ENCODE measurements at regions not wholly inside any gene's neighbourhood (a gene's known extent, or its start where the extent isn't known, plus 50 kb on each side); places are given as distances from the start of the nearest gene placed in this dataset.

DNA sequence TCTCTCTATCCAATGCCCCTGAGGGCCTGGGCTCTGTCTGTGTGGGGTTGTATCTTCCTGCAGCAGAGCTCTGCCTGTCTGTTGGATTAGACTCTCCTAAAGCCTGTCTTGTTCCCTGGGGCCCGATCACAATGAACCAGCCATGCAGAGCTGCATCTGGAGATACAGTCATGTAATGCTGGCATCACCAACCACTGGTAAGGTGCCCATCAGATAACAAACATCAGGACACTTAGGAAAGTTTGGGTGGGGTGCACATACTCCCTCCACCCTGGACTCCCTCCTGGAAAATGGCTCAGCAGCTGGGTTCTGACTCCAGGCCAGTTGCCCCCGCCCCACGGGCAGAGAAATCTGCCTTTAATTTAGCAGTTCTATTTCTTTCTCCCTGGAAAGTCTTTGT lies 61.3 kb upstream of the BRD7 start:
- WGBS (ENCODE audit: low lambda C conversion rate, missing lambda C conversion rate) = 71% methylated on average over 3 of the region's 3 CpGs
- Histone ChIP-seq H3K9me3 (ENCODE audit: low read depth) (no peaks in the 10 kb centered on the region), H3K4me3 (no peak overlapping the region), H3K27me3 (no peaks in the 10 kb centered on the region), H3K9me2 (replicated peaks; ENCODE audit: insufficient read depth) (no peaks in the 10 kb centered on the region), H3K4me2 (no peak overlapping the region), H4K20me1 (ENCODE audit: insufficient read depth, poor library complexity, severe bottlenecking) (no peaks in the 10 kb centered on the region), H3K27ac (no peak overlapping the region), H3K79me2 (no peaks in the 10 kb centered on the region), H2AFZ (no peak overlapping the region), H3K4me1 (ENCODE audit: insufficient read depth) (no peaks in the 10 kb centered on the region), H3K36me3 (replicated peaks; ENCODE audit: insufficient read depth, low read depth) (no peaks in the 10 kb centered on the region)
- no peak for TF ChIP-seq CTCF (IDR thresholded peaks at IDR 0.05; ENCODE audit: poor library complexity)
- no peak for TF ChIP-seq EZH2phosphoT487 (IDR thresholded peaks at IDR 0.05; ENCODE audit: low read depth, severe bottlenecking, unreplicated experiment)
- no peak for TF ChIP-seq EZH2 (IDR thresholded peaks at IDR 0.05; ENCODE audit: borderline replicate concordance)
- no peak for DNase-seq (ENCODE audit: low spot score)

- H3K27me3 ChIP-seq = no peaks in the 10 kb centered on the region
- H3K27ac ChIP-seq = no peak overlapping the region
- H3K36me3 ChIP-seq (replicated peaks; ENCODE audit: insufficient read depth, low read depth) = no peaks in the 10 kb centered on the region
- no peak for DNase-seq (ENCODE audit: low spot score)
- H3K4me1 ChIP-seq (ENCODE audit: insufficient read depth) = no peaks in the 10 kb centered on the region
- H3K9me2 ChIP-seq (replicated peaks; ENCODE audit: insufficient read depth) = no peaks in the 10 kb centered on the region
- H3K4me2 ChIP-seq = no peak overlapping the region
- TF ChIP-seq EZH2 (IDR thresholded peaks at IDR 0.05; ENCODE audit: borderline replicate concordance) = no peak
- no peak for TF ChIP-seq EZH2phosphoT487 (IDR thresholded peaks at IDR 0.05; ENCODE audit: low read depth, severe bottlenecking, unreplicated experiment)
- TF ChIP-seq CTCF (IDR thresholded peaks at IDR 0.05; ENCODE audit: poor library complexity) = no peak
- no peaks in the 10 kb centered on the region for H3K9me3 ChIP-seq (ENCODE audit: low read depth)
- H4K20me1 ChIP-seq (ENCODE audit: insufficient read depth, poor library complexity, severe bottlenecking) = no peaks in the 10 kb centered on the region
- H3K79me2 ChIP-seq = no peaks in the 10 kb centered on the region
- H3K4me3 ChIP-seq = no peak overlapping the region
- no peak overlapping the region for H2AFZ ChIP-seq
Measured at GRCh38 chr16:50428742-50429141, 60.0 kb upstream of the BRD7 start.

GRCh38 chr16:50428116-50428515 lies 59.3 kb upstream of the BRD7 start:
- H3K27ac ChIP-seq = no peak overlapping the region
- H3K9me2 ChIP-seq (replicated peaks; ENCODE audit: insufficient read depth) = no peaks in the 10 kb centered on the region
- no peaks in the 10 kb centered on the region for H3K79me2 ChIP-seq
- H3K4me1 ChIP-seq (ENCODE audit: insufficient read depth) = no peaks in the 10 kb centered on the region
- no peak overlapping the region for H3K4me2 ChIP-seq
- H3K27me3 ChIP-seq = no peaks in the 10 kb centered on the region
- H4K20me1 ChIP-seq (ENCODE audit: insufficient read depth, poor library complexity, severe bottlenecking) = no peaks in the 10 kb centered on the region
- no peak for DNase-seq (ENCODE audit: low spot score)
- no peaks in the 10 kb centered on the region for H3K36me3 ChIP-seq (replicated peaks; ENCODE audit: insufficient read depth, low read depth)
- TF ChIP-seq EZH2 (IDR thresholded peaks at IDR 0.05; ENCODE audit: borderline replicate concordance) (no peak), EZH2phosphoT487 (IDR thresholded peaks at IDR 0.05; ENCODE audit: low read depth, severe bottlenecking, unreplicated experiment) (no peak), CTCF (IDR thresholded peaks at IDR 0.05; ENCODE audit: poor library complexity) (no peak)
- H3K4me3 ChIP-seq = no peak overlapping the region
- WGBS (ENCODE audit: low lambda C conversion rate, missing lambda C conversion rate) = 88% methylated on average over 2 of the region's 2 CpGs
- no peaks in the 10 kb centered on the region for H3K9me3 ChIP-seq (ENCODE audit: low read depth)
- no peak overlapping the region for H2AFZ ChIP-seq

GRCh38 chr16:50427107-50427506 lies 58.3 kb upstream of the BRD7 start:
- no peak for DNase-seq (ENCODE audit: low spot score)
- 97% methylated on average over 6 of the region's 6 CpGs for WGBS (ENCODE audit: low lambda C conversion rate, missing lambda C conversion rate)
- Histone ChIP-seq H3K4me3 (no peak overlapping the region), H3K4me1 (ENCODE audit: insufficient read depth) (no peaks in the 10 kb centered on the region), H2AFZ (no peak overlapping the region), H3K9me2 (replicated peaks; ENCODE audit: insufficient read depth) (no peaks in the 10 kb centered on the region), H3K79me2 (no peaks in the 10 kb centered on the region), H3K9me3 (ENCODE audit: low read depth) (no peaks in the 10 kb centered on the region), H3K36me3 (replicated peaks; ENCODE audit: insufficient read depth, low read depth) (no peaks in the 10 kb centered on the region), H3K27me3 (no peaks in the 10 kb centered on the region), H4K20me1 (ENCODE audit: insufficient read depth, poor library complexity, severe bottlenecking) (no peaks in the 10 kb centered on the region), H3K4me2 (no peak overlapping the region), H3K27ac (no peak overlapping the region)
- TF ChIP-seq EZH2phosphoT487 (IDR thresholded peaks at IDR 0.05; ENCODE audit: low read depth, severe bottlenecking, unreplicated experiment) (no peak), CTCF (IDR thresholded peaks at IDR 0.05; ENCODE audit: poor library complexity) (no peak), EZH2 (IDR thresholded peaks at IDR 0.05; ENCODE audit: borderline replicate concordance) (no peak)

All from hepatocyte (in vitro differentiated cells).